Gastrocnemius medialis (tissue), 4 donors: ENCODE measurements at regions not wholly inside any gene's neighbourhood (a gene's known extent, or its start where the extent isn't known, plus 50 kb on each side); places are given as distances from the start of the nearest gene placed in this dataset.

Experiments used
- ATAC-seq, 2 donors: fragments of 150-250 bp; one replicate each; pipeline ENCODE4 v1.9.1; 2016
- DNase-seq, 2 donors: peaks; one replicate each; pipeline ENCODE4 v3.0.0-alpha.2; 2019
- H3K27ac ChIP-seq, 4 donors: fragments of 200-600 bp; sonication (generic); 1 replicate in 1 of 4; 2 replicates in 3 of 4; pipeline ENCODE4 v1.5.1; 2016 to 2018; ENCODE audit warnings: mild to moderate bottlenecking in 2 of 4, moderate library complexity in 1 of 4
- H3K27me3 ChIP-seq, 3 donors: fragments of 200-600 bp; sonication (generic) in 2 of 3; 1 replicate in 1 of 3; 2 replicates in 2 of 3; pipeline versions ENCODE4 v1.5.1 to v1.6.0; 2016 to 2019; ENCODE audit warnings: mild to moderate bottlenecking in 1 of 3, moderate library complexity in 1 of 3
- H3K36me3 ChIP-seq, 2 donors: fragments of 200-600 bp; sonication (generic) in 1 of 2; one replicate each; pipeline ENCODE4 v1.5.1; 2017 to 2018
- H3K4me1 ChIP-seq, 2 donors: fragments of 200-600 bp; sonication (generic) in 1 of 2; one replicate each; pipeline ENCODE4 v1.5.1; 2016 to 2017; ENCODE audit warnings: mild to moderate bottlenecking in 2 of 2
- H3K4me3 ChIP-seq, 4 donors: fragments of 200-600 bp; sonication (generic) in 3 of 4; 1 replicate in 1 of 4; 2 replicates in 3 of 4; pipeline ENCODE4 v1.5.1; 2016 to 2019; ENCODE audit warnings: mild to moderate bottlenecking in 2 of 4
- H3K9me3 ChIP-seq, 3 donors: fragments of 200-600 bp; sonication (generic) in 2 of 3; 1 replicate in 1 of 3; 2 replicates in 2 of 3; pipeline ENCODE4 v1.5.1; 2016 to 2019
- POLR2A ChIP-seq, 2 donors: fragments of 450-650 bp; IDR thresholded peaks; one replicate each; pipeline ENCODE4 v1.6.1; 2017; ENCODE audit warnings: antibody characterized with exemption in 2 of 2, mild to moderate bottlenecking in 2 of 2, moderate library complexity in 2 of 2
- in situ Hi-C, 4 donors: fragments of 200-750 bp; cut with MboI; loops; one replicate each; pipeline versions ENCODE4 v1.15.0 to v1.8.0; 2017; ENCODE audit warnings: low sequenced_read_pairs in 4 of 4
- intact Hi-C: fragments of 100-400 bp; cut with DNase I; formaldehyde crosslinking; loops from one replicate; pipeline ENCODE4 v1.15.1; 2023; ENCODE audit warnings: low total_unique reads
- TF ChIP-seq, protein P1 (sequence below), 5 experiments: fragments of 450-650 bp in 3 of 5; fragments of 200-600 bp in 2 of 5; sonication (generic) in 2 of 5; IDR thresholded peaks in 4 of 5; conservative IDR thresholded peaks in 1 of 5; 1 replicate in 4 of 5; 2 replicates in 1 of 5; pipeline ENCODE4 v1.5.1; 2016 to 2019; ENCODE audit warnings: antibody characterized with exemption in 5 of 5, mild to moderate bottlenecking in 3 of 5, moderate library complexity in 3 of 5

DNA sequence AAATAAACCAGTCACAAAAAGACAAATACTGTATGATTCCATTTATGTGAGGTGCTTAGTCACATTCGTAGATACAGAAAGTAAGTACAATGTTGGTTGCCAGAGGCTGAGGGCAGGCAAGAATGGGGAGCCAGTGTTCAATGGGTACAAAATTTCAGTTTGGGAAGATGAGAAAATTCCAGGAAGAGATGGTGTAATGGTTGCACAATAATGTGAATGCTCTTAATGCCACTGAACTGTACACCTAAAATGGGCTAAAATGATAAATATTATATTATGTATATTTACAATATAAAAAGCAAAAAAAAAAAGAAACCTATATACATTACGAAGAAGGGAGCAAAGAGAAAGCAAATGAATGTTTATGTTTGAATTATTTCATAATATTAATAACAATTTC lies 329.0 kb downstream of the C11orf87 start:
- TF ChIP-seq POLR2A (IDR thresholded peaks at IDR 0.05) = no peak
- TF ChIP-seq, protein P1, sequence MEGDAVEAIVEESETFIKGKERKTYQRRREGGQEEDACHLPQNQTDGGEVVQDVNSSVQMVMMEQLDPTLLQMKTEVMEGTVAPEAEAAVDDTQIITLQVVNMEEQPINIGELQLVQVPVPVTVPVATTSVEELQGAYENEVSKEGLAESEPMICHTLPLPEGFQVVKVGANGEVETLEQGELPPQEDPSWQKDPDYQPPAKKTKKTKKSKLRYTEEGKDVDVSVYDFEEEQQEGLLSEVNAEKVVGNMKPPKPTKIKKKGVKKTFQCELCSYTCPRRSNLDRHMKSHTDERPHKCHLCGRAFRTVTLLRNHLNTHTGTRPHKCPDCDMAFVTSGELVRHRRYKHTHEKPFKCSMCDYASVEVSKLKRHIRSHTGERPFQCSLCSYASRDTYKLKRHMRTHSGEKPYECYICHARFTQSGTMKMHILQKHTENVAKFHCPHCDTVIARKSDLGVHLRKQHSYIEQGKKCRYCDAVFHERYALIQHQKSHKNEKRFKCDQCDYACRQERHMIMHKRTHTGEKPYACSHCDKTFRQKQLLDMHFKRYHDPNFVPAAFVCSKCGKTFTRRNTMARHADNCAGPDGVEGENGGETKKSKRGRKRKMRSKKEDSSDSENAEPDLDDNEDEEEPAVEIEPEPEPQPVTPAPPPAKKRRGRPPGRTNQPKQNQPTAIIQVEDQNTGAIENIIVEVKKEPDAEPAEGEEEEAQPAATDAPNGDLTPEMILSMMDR (IDR thresholded peaks at IDR 0.05 in 4 of 5, conservative IDR thresholded peaks at IDR 0.05 in 1 of 5) = no peak

DNA sequence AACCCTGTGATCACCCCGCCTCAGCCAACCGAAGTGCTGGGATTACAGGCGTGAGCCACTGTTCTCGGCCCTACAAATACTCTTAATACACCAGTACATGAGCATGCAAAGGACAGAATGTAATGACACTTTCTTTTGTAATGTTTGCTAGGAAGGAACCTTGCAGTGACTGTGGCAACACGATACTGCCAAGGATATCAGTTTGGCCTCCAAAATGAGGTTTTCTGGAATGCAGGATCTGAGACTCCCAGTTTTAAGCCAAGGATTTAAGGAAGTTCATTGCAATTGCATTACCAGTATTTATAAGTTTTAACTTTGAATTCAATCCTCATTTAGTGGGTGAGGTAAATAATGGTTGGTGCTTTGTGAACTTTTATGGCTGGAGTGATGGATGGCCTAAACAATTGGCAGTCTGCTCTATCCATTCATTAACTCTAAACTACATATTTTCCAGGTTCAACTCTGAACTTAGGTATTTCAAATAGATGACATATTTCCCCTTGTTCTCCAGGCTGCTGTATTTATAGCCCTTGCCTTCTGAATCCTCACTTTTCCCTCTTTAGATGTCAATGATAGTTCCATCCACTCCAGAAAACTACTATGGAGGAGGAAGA lies 330.3 kb downstream of the C11orf87 start:
- no peak for ATAC-seq
- H3K4me1 ChIP-seq = no peaks in the 10 kb centered on the region
- no peak for DNase-seq
- intact Hi-C loops = no loop called here
- H3K27ac ChIP-seq = no peak overlapping the region
- no peaks in the 10 kb centered on the region for H3K36me3 ChIP-seq
- H3K9me3 ChIP-seq = no peaks in the 10 kb centered on the region
- in situ Hi-C loops = no loop called here
- TF ChIP-seq, protein P1 (IDR thresholded peaks at IDR 0.05 in 4 of 5, conservative IDR thresholded peaks at IDR 0.05 in 1 of 5) = no peak
- no peak for TF ChIP-seq POLR2A (IDR thresholded peaks at IDR 0.05)
- no peak overlapping the region for H3K4me3 ChIP-seq
- no peaks in the 10 kb centered on the region for H3K27me3 ChIP-seq

More for the DNA sequence above, 329.0 kb downstream of the C11orf87 start:
- DNase-seq (no peak), ATAC-seq (no peak)
- Histone ChIP-seq H3K4me3 (no peak overlapping the region), H3K27me3 (no peaks in the 10 kb centered on the region), H3K36me3 (no peaks in the 10 kb centered on the region), H3K27ac (no peak overlapping the region), H3K4me1 (no peaks in the 10 kb centered on the region), H3K9me3 (no peaks in the 10 kb centered on the region)
- in situ Hi-C loops (no loop called here), intact Hi-C loops (no loop called here)

DNA sequence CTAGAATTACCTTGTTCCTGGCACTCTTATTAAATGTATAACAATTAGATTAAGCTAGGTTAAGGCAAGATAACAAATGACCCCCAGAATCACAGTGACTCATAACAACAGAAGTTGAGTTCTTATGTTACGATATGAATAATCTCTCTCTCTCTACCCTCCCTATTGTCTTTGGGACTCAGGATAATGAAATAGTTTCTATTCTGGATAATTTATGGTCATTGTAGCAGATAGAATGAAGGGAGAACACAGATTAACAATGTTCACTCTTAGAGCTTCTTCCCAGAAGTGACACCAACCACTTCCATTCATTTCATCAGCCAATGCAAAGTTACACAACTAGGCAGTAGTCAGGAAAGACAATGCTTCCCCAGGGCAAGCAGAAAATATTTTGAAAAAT lies 334.5 kb downstream of the C11orf87 start:
- no peak for ATAC-seq
- in situ Hi-C loops = no loop called here
- intact Hi-C loops = no loop called here
- no peaks in the 10 kb centered on the region for H3K27me3 ChIP-seq
- no peaks in the 10 kb centered on the region for H3K36me3 ChIP-seq
- H3K4me1 ChIP-seq = no peaks in the 10 kb centered on the region
- H3K9me3 ChIP-seq = no peaks in the 10 kb centered on the region
- H3K27ac ChIP-seq = no peak overlapping the region
- TF ChIP-seq, protein P1 (IDR thresholded peaks at IDR 0.05 in 4 of 5, conservative IDR thresholded peaks at IDR 0.05 in 1 of 5) = no peak
- TF ChIP-seq POLR2A (IDR thresholded peaks at IDR 0.05) = no peak
- no peak for DNase-seq
- H3K4me3 ChIP-seq = no peak overlapping the region

DNA sequence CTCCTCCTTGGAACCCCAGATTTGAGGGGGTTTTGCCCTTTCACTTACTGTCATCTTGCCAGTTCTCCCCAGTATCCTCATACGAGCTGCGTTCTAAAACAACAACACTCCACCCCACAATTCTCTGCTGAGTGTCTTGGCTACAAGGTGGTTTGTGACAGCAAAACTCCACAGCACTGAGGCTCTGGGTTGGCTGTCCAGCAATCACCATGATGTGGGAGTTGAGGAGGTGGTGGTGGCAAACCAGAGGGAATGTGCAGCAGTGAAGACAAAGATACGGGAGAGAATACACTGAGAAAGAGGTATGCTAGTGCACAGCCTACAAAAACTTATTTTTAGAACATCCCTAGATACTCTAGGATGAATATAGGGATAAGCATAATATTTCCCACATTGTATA lies 335.0 kb downstream of the C11orf87 start:
- no peaks in the 10 kb centered on the region for H3K9me3 ChIP-seq
- ATAC-seq (no peak), DNase-seq (no peak)
- TF ChIP-seq, protein P1 (IDR thresholded peaks at IDR 0.05 in 4 of 5, conservative IDR thresholded peaks at IDR 0.05 in 1 of 5) = no peak
- TF ChIP-seq POLR2A (IDR thresholded peaks at IDR 0.05) = no peak
- H3K27me3 ChIP-seq = no peaks in the 10 kb centered on the region
- H3K4me1 ChIP-seq = no peaks in the 10 kb centered on the region
- no peak overlapping the region for H3K27ac ChIP-seq
- in situ Hi-C loops (no loop called here), intact Hi-C loops (no loop called here)
- no peaks in the 10 kb centered on the region for H3K36me3 ChIP-seq
- H3K4me3 ChIP-seq = no peak overlapping the region

DNA sequence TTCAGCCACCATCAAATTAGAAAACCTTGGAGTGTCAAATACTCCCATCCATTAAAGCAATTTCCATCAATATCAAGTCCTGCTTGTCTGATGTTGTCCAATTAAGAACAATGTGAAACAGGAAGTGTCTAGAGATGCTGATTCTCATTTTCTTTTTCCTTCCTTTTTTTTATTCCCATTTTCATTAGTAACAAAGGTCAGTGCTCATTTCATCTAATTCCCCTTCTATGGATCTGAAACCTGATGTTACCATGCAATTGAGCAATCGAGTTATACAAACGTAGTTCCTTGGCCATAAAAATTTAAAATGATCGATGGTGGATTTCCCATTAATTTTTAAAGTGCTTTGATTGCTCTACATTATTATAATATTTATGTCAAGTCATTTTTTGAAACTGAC lies 330.6 kb upstream of the ZC3H12C start:
- Histone ChIP-seq H3K4me3 (no peak overlapping the region), H3K4me1 (no peaks in the 10 kb centered on the region), H3K36me3 (no peaks in the 10 kb centered on the region), H3K27me3 (no peaks in the 10 kb centered on the region), H3K27ac (no peak overlapping the region), H3K9me3 (no peaks in the 10 kb centered on the region)
- in situ Hi-C loops = no loop called here
- intact Hi-C loops = no loop called here
- ATAC-seq (no peak), DNase-seq (no peak)
- TF ChIP-seq, protein P1 (IDR thresholded peaks at IDR 0.05 in 4 of 5, conservative IDR thresholded peaks at IDR 0.05 in 1 of 5) = no peak
- TF ChIP-seq POLR2A (IDR thresholded peaks at IDR 0.05) = no peak
